Keratinocyte (primary cell): ENCODE measurements at regions not wholly inside any gene's neighbourhood (a gene's known extent, or its start where the extent isn't known, plus 50 kb on each side); places are given as distances from the start of the nearest gene placed in this dataset.
"Not testable (repeated sequence)": the region's sequence is repeated elsewhere in the genome, so short reads cannot be mapped to it uniquely, and the experiment has no call there.

Source experiments
- DNase-seq: peaks from one replicate; pipeline ENCODE4 v3.0.0-alpha.2; 2011; ENCODE audit warnings: low read depth, missing footprints, low spot score
- FAIRE-seq: peaks from 2 replicates; lab custom pipeline; 2011; peaks lifted over from hg19 to GRCh38; lab: Jason Lieb, UNC
- H2AFZ ChIP-seq: 2 replicates; pipeline ENCODE4 v1.6.0; 2012; ENCODE audit warnings: low read length, control low read depth, inconsistent platforms; ENCODE audit not compliant: control insufficient read depth
- H3K27ac ChIP-seq: 2 replicates; pipeline ENCODE4 v1.5.1; 2011; ENCODE audit warnings: low read length; ENCODE audit not compliant: control insufficient read depth, insufficient read depth
- H3K27me3 ChIP-seq: 3 replicates; pipeline ENCODE4 v1.6.0; 2011; ENCODE audit warnings: low read length; ENCODE audit not compliant: control insufficient read depth, insufficient read depth; ENCODE audit errors: extremely low read depth
- H3K36me3 ChIP-seq, 2 experiments: 2 replicates in 1 of 2; 3 replicates in 1 of 2; pipeline ENCODE4 v1.5.1; 2011; ENCODE audit warnings: low read length in 2 of 2, mild to moderate bottlenecking in 1 of 2; ENCODE audit not compliant: control insufficient read depth in 2 of 2, insufficient read depth in 2 of 2; ENCODE audit errors: extremely low read depth in 1 of 2
- H3K4me1 ChIP-seq: 3 replicates; pipeline ENCODE4 v1.5.1; 2011; ENCODE audit warnings: low read length; ENCODE audit not compliant: control insufficient read depth, insufficient read depth; ENCODE audit errors: extremely low read depth
- H3K4me2 ChIP-seq: 3 replicates; pipeline ENCODE4 v1.6.0; 2011; ENCODE audit warnings: low read depth, low read length; ENCODE audit not compliant: control insufficient read depth, insufficient read depth; ENCODE audit errors: extremely low read depth
- H3K4me3 ChIP-seq, 3 experiments: fragments of 200-600 bp in 1 of 3; sonication (generic) in 1 of 3; 2 replicates in 2 of 3; 3 replicates in 1 of 3; pipeline ENCODE4 v1.5.1; 2011 to 2016; ENCODE audit warnings: low read length in 3 of 3, mild to moderate bottlenecking in 3 of 3, control low read depth in 2 of 3, inconsistent platforms in 1 of 3, low read depth in 1 of 3, mixed read lengths in 1 of 3, mixed run types in 1 of 3, moderate library complexity in 1 of 3; ENCODE audit not compliant: control insufficient read depth in 2 of 3, insufficient read depth in 2 of 3; ENCODE audit errors: extremely low read depth in 1 of 3
- H3K79me2 ChIP-seq: 2 replicates; pipeline ENCODE4 v1.6.0; 2012; ENCODE audit warnings: low read length; ENCODE audit not compliant: control insufficient read depth, insufficient read depth
- H3K9ac ChIP-seq: 3 replicates; pipeline ENCODE4 v1.6.0; 2011; ENCODE audit warnings: low read length; ENCODE audit not compliant: control insufficient read depth, insufficient read depth; ENCODE audit errors: extremely low read depth
- H3K9me1 ChIP-seq: 3 replicates; pipeline ENCODE4 v1.6.0; 2011; ENCODE audit warnings: low read length; ENCODE audit not compliant: control insufficient read depth, insufficient read depth; ENCODE audit errors: extremely low read depth
- H3K9me3 ChIP-seq: 2 replicates; pipeline ENCODE4 v1.5.1; 2012; ENCODE audit warnings: low read depth, low read length; ENCODE audit not compliant: control insufficient read depth
- H4K20me1 ChIP-seq: 3 replicates; pipeline ENCODE4 v1.6.0; 2011; ENCODE audit warnings: low read length; ENCODE audit not compliant: control insufficient read depth, insufficient read depth; ENCODE audit errors: extremely low read depth
- EZH2 ChIP-seq: IDR thresholded peaks from one replicate; pipeline ENCODE4 v1.6.1; 2012; ENCODE audit warnings: inconsistent platforms, mild to moderate bottlenecking, low read length, moderate library complexity
- dilution Hi-C: fragments of 300-500 bp; cut with MboI; formaldehyde crosslinking; loops from one replicate; pipeline ENCODE4 v1.7.0; 2020; ENCODE audit warnings: low sequenced_read_pairs; ENCODE audit not compliant: extremely low pct_ligation_motif_present
- TF ChIP-seq, protein P1 (sequence below), 3 experiments: IDR thresholded peaks in 1 of 3; conservative IDR thresholded peaks in 1 of 3; optimal IDR thresholded peaks in 1 of 3; 2 replicates in 2 of 3; 3 replicates in 1 of 3; pipeline versions ENCODE3 to v1.5.1; 2011; ENCODE audit warnings: low read length in 3 of 3, mild to moderate bottlenecking in 3 of 3, moderate library complexity in 2 of 3, control low read depth in 1 of 3, inconsistent platforms in 1 of 3; ENCODE audit not compliant: insufficient read depth in 2 of 3; ENCODE audit errors: extremely low read depth in 1 of 3

DNA sequence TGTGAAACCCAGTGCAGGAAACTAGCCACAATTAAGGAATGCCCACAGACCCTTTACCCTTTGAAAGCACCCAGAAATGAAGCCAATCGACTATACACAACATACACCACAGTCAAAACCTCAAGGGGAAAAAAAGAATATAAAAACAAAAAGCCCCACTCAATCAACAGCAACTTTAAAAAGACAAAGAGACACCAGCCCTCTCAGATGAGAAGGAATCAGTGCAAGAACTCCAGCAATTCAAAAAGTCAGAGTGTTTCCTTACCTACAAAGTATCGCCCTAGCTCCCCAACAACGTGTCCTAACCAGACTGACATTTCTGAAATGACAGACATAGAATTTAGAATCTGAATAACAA lies 147.7 kb downstream of the CHD1L start:
- Histone ChIP-seq H4K20me1 (no peaks in the 10 kb centered on the region), H3K9me3 (no peaks in the 10 kb centered on the region), H2AFZ (no peak overlapping the region), H3K27ac (no peak overlapping the region), H3K4me3 (no peak overlapping the region), H3K36me3 (no peaks in the 10 kb centered on the region), H3K79me2 (no peaks in the 10 kb centered on the region), H3K27me3 (no peaks in the 10 kb centered on the region), H3K4me2 (no peak overlapping the region), H3K4me1 (no peaks in the 10 kb centered on the region), H3K9me1 (no peaks in the 10 kb centered on the region), H3K9ac (no peak overlapping the region)
- dilution Hi-C loops = no loop called here
- FAIRE-seq (no peak), DNase-seq (no peak)
- TF ChIP-seq EZH2 = no peak
- TF ChIP-seq, protein P1, sequence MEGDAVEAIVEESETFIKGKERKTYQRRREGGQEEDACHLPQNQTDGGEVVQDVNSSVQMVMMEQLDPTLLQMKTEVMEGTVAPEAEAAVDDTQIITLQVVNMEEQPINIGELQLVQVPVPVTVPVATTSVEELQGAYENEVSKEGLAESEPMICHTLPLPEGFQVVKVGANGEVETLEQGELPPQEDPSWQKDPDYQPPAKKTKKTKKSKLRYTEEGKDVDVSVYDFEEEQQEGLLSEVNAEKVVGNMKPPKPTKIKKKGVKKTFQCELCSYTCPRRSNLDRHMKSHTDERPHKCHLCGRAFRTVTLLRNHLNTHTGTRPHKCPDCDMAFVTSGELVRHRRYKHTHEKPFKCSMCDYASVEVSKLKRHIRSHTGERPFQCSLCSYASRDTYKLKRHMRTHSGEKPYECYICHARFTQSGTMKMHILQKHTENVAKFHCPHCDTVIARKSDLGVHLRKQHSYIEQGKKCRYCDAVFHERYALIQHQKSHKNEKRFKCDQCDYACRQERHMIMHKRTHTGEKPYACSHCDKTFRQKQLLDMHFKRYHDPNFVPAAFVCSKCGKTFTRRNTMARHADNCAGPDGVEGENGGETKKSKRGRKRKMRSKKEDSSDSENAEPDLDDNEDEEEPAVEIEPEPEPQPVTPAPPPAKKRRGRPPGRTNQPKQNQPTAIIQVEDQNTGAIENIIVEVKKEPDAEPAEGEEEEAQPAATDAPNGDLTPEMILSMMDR (optimal IDR thresholded peaks at IDR 0.05 in 1 of 3, IDR thresholded peaks at IDR 0.05 in 1 of 3, conservative IDR thresholded peaks at IDR 0.05 in 1 of 3; ENCODE audit: extremely low read depth in 1 of 3, insufficient read depth in 2 of 3, low read length in 3 of 3) = no peak

DNA sequence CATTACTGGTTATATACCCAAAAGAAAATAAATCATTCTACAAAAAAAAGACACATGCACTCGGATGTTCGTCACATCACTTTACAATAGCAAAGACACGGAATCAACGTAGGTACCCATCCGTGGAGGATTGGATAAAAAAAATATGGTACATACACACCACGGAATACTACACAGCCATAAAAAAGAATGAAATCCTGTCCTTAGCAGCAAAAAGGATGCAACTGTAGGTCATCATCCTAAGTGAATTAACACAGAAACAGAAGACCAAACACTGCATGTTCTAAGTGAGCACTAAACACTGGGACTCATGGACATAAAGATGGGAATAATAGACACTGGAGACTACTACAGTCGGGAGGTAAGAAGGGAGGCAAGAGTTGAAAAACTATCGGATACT lies 148.6 kb downstream of the CHD1L start:
- dilution Hi-C loops = no loop called here
- TF ChIP-seq EZH2 = no peak
- TF ChIP-seq, protein P1 (optimal IDR thresholded peaks at IDR 0.05 in 1 of 3, IDR thresholded peaks at IDR 0.05 in 1 of 3, conservative IDR thresholded peaks at IDR 0.05 in 1 of 3; ENCODE audit: extremely low read depth in 1 of 3, insufficient read depth in 2 of 3, low read length in 3 of 3) = no peak
- Histone ChIP-seq H2AFZ (no peak overlapping the region), H3K36me3 (no peaks in the 10 kb centered on the region), H4K20me1 (no peaks in the 10 kb centered on the region), H3K4me2 (no peak overlapping the region), H3K4me1 (no peaks in the 10 kb centered on the region), H3K27ac (no peak overlapping the region), H3K9me1 (no peaks in the 10 kb centered on the region), H3K4me3 (no peak overlapping the region), H3K27me3 (no peaks in the 10 kb centered on the region), H3K9ac (no peak overlapping the region), H3K9me3 (no peaks in the 10 kb centered on the region), H3K79me2 (no peaks in the 10 kb centered on the region)
- DNase-seq = no peak
- no peak for FAIRE-seq

DNA sequence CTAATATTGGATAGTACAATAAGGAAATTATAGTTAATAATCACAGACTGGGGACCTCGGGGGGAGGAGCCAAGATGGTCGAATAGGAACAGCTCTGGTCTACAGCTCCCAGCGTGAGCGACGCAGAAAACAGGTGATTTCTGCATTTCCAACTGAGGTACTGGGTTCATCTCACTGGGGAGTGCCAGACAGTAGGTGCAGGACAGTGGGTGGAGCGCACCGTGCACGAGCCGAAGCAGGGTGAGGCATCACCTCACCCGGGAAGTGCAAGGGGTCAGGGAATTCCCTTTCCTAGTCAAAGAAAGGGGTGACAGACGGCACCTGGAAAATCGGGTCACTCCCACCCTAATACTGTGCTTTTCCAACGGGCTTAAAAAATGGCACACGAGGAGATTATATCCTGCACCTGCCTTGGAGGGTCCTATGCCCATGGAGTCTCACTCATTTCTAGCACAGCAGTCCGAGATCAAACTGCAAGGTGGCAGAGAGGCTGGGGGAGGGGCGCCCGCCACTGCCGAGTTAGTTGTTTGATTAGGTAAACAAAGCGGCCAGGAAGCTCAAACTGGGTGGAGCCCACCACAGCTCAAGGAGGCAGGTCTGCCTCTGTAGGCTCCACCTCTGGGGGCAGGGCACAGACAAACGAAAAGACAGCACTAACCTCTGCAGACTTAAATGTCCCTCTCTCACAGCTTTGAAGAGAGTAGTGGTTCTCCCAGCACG lies 138.8 kb upstream of the BCL9 start:
- H3K79me2 ChIP-seq, H3K27ac ChIP-seq, H3K9ac ChIP-seq, H2AFZ ChIP-seq, H3K27me3 ChIP-seq, FAIRE-seq, H3K36me3 ChIP-seq, H3K4me1 ChIP-seq, H3K9me3 ChIP-seq, H3K4me3 ChIP-seq, DNase-seq, dilution Hi-C loops, H4K20me1 ChIP-seq, H3K4me2 ChIP-seq, H3K9me1 ChIP-seq: not testable (repeated sequence)

DNA sequence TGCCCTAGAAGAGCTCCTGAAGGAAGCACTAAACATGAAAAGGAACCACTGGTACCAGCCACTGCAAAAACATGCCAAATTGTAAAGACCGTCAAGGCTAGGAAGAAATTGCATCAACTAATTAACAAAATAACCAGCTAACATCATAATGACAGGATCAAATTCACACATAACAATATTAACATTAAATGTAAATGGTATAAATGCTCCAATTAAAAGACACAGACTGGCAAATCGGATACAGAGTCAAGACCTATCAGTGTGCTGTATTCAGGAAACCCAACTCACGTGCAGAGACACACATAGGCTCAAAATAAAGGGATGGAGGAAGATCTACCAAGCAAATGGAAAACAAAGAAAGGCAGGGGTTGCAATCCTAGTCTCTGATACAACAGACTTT lies 137.0 kb upstream of the BCL9 start:
- H3K4me1 ChIP-seq, H3K4me2 ChIP-seq, H3K79me2 ChIP-seq, dilution Hi-C loops, DNase-seq, H3K27ac ChIP-seq, H4K20me1 ChIP-seq, H2AFZ ChIP-seq, H3K9ac ChIP-seq, H3K27me3 ChIP-seq, FAIRE-seq, H3K36me3 ChIP-seq, H3K9me3 ChIP-seq, H3K9me1 ChIP-seq, H3K4me3 ChIP-seq: not testable (repeated sequence)
